Skeletal muscle satellite cell (primary cell): ENCODE measurements at regions not wholly inside any gene's neighbourhood (a gene's known extent, or its start where the extent isn't known, plus 50 kb on each side); places are given as distances from the start of the nearest gene placed in this dataset.

Experiments
- H3K27me3 ChIP-seq: 2 replicates; pipeline ENCODE4 v1.7.0; 2013; ENCODE audit warnings: low read length; ENCODE audit not compliant: control insufficient read depth, insufficient read depth
- H3K36me3 ChIP-seq: 2 replicates; pipeline ENCODE4 v1.7.0; 2013; ENCODE audit warnings: mild to moderate bottlenecking, control low read depth, low read length; ENCODE audit not compliant: insufficient read depth
- H3K4me1 ChIP-seq: 2 replicates; pipeline ENCODE4 v1.7.0; 2013; ENCODE audit warnings: low read length; ENCODE audit not compliant: control insufficient read depth, insufficient read depth
- H3K4me2 ChIP-seq: 2 replicates; pipeline ENCODE4 v1.7.0; 2013; ENCODE audit warnings: mild to moderate bottlenecking, low read length
- H3K4me3 ChIP-seq: 2 replicates; pipeline ENCODE4 v1.7.0; 2013; ENCODE audit warnings: low read length
- H3K9ac ChIP-seq: 2 replicates; pipeline ENCODE4 v1.7.0; 2013; ENCODE audit warnings: mild to moderate bottlenecking, low read depth, low read length, moderate library complexity
- H3K9me3 ChIP-seq: replicated peaks from 2 replicates; pipeline ENCODE4 v1.7.0; 2013; ENCODE audit warnings: mild to moderate bottlenecking, control low read depth, low read length

GRCh38 chr2:67232936-67233335, 164.2 kb upstream of the ETAA1 start:
- no peak overlapping the region for H3K4me3 ChIP-seq
- no peaks in the 10 kb centered on the region for H3K36me3 ChIP-seq
- no peaks in the 10 kb centered on the region for H3K27me3 ChIP-seq
- H3K9me3 ChIP-seq = no peaks in the 10 kb centered on the region
- no peaks in the 10 kb centered on the region for H3K4me1 ChIP-seq
- H3K9ac ChIP-seq = no peak overlapping the region
- no peak overlapping the region for H3K4me2 ChIP-seq

- no peaks in the 10 kb centered on the region for H3K36me3 ChIP-seq
- H3K4me1 ChIP-seq = no peaks in the 10 kb centered on the region
- H3K4me3 ChIP-seq = no peak overlapping the region
- H3K4me2 ChIP-seq = no peak overlapping the region
- no peaks in the 10 kb centered on the region for H3K9me3 ChIP-seq
- no peak overlapping the region for H3K9ac ChIP-seq
- H3K27me3 ChIP-seq = no peaks in the 10 kb centered on the region
These were observed 162.7 kb upstream of the ETAA1 start for GRCh38 chr2:67234440-67234839.

GRCh38 chr2:67237288-67237687, 159.8 kb upstream of the ETAA1 start:
- Histone ChIP-seq H3K4me1 (no peaks in the 10 kb centered on the region), H3K4me3 (no peak overlapping the region), H3K4me2 (no peak overlapping the region), H3K27me3 (no peaks in the 10 kb centered on the region), H3K9ac (no peak overlapping the region), H3K36me3 (no peaks in the 10 kb centered on the region), H3K9me3 (no peaks in the 10 kb centered on the region)

GRCh38 chr2:67240507-67240906, 156.6 kb upstream of the ETAA1 start:
- no peak overlapping the region for H3K4me3 ChIP-seq
- H3K9ac ChIP-seq = no peak overlapping the region
- no peaks in the 10 kb centered on the region for H3K9me3 ChIP-seq
- H3K36me3 ChIP-seq = no peaks in the 10 kb centered on the region
- H3K27me3 ChIP-seq = no peaks in the 10 kb centered on the region
- no peaks in the 10 kb centered on the region for H3K4me1 ChIP-seq
- H3K4me2 ChIP-seq = no peak overlapping the region

GRCh38 chr2:67241453-67241852, 155.7 kb upstream of the ETAA1 start:
- H3K36me3 ChIP-seq = no peaks in the 10 kb centered on the region
- H3K4me3 ChIP-seq = no peak overlapping the region
- no peaks in the 10 kb centered on the region for H3K27me3 ChIP-seq

GRCh38 chr2:67242456-67242855, 154.7 kb upstream of the ETAA1 start:
- Histone ChIP-seq H3K27me3 (no peaks in the 10 kb centered on the region), H3K9me3 (no peaks in the 10 kb centered on the region), H3K4me2 (no peak overlapping the region), H3K36me3 (no peaks in the 10 kb centered on the region), H3K9ac (no peak overlapping the region), H3K4me3 (no peak overlapping the region), H3K4me1 (no peaks in the 10 kb centered on the region)

More at GRCh38 chr2:67241453-67241852, 155.7 kb upstream of the ETAA1 start:
- no peak overlapping the region for H3K4me2 ChIP-seq
- H3K9ac ChIP-seq = no peak overlapping the region
- H3K4me1 ChIP-seq = no peaks in the 10 kb centered on the region
- H3K9me3 ChIP-seq = no peaks in the 10 kb centered on the region

- no peak overlapping the region for H3K4me2 ChIP-seq
- no peaks in the 10 kb centered on the region for H3K4me1 ChIP-seq
- no peaks in the 10 kb centered on the region for H3K36me3 ChIP-seq
- no peak overlapping the region for H3K4me3 ChIP-seq
- H3K9me3 ChIP-seq = no peaks in the 10 kb centered on the region
- H3K9ac ChIP-seq = no peak overlapping the region
- no peaks in the 10 kb centered on the region for H3K27me3 ChIP-seq
These were observed 153.2 kb upstream of the ETAA1 start for GRCh38 chr2:67243919-67244318.

GRCh38 chr2:67246791-67247190, 150.3 kb upstream of the ETAA1 start:
- Histone ChIP-seq H3K27me3 (no peaks in the 10 kb centered on the region), H3K9me3 (no peaks in the 10 kb centered on the region), H3K4me2 (no peak overlapping the region), H3K4me3 (no peak overlapping the region), H3K4me1 (no peaks in the 10 kb centered on the region), H3K36me3 (no peaks in the 10 kb centered on the region), H3K9ac (no peak overlapping the region)

GRCh38 chr2:67251741-67252140, 145.4 kb upstream of the ETAA1 start:
- no peaks in the 10 kb centered on the region for H3K9me3 ChIP-seq
- no peak overlapping the region for H3K4me3 ChIP-seq
- H3K4me1 ChIP-seq = peaks cover 13% of the 10 kb centered on the region
- no peaks in the 10 kb centered on the region for H3K27me3 ChIP-seq
- no peak overlapping the region for H3K9ac ChIP-seq
- no peak overlapping the region for H3K4me2 ChIP-seq
- no peaks in the 10 kb centered on the region for H3K36me3 ChIP-seq

- H3K4me1 ChIP-seq = peaks cover 35% of the 10 kb centered on the region
- no peak overlapping the region for H3K4me3 ChIP-seq
- no peaks in the 10 kb centered on the region for H3K27me3 ChIP-seq
- no peaks in the 10 kb centered on the region for H3K36me3 ChIP-seq
- no peak overlapping the region for H3K9ac ChIP-seq
- H3K4me2 ChIP-seq = no peak overlapping the region
- H3K9me3 ChIP-seq = no peaks in the 10 kb centered on the region
These were observed 141.1 kb upstream of the ETAA1 start for GRCh38 chr2:67255933-67256615.

- Histone ChIP-seq H3K4me3 (no peak overlapping the region), H3K4me2 (no peak overlapping the region), H3K36me3 (no peaks in the 10 kb centered on the region), H3K9me3 (no peaks in the 10 kb centered on the region), H3K27me3 (no peaks in the 10 kb centered on the region), H3K9ac (no peak overlapping the region), H3K4me1 (peaks cover 43% of the 10 kb centered on the region)
These were observed 140.2 kb upstream of the ETAA1 start for GRCh38 chr2:67256892-67257291.

- no peak overlapping the region for H3K9ac ChIP-seq
These were observed 139.0 kb upstream of the ETAA1 start for GRCh38 chr2:67258122-67258521.

More at GRCh38 chr2:67258122-67258521, 139.0 kb upstream of the ETAA1 start:
- Histone ChIP-seq H3K27me3 (no peaks in the 10 kb centered on the region), H3K4me3 (no peak overlapping the region), H3K4me1 (peaks cover 43% of the 10 kb centered on the region), H3K4me2 (no peak overlapping the region), H3K36me3 (no peaks in the 10 kb centered on the region), H3K9me3 (no peaks in the 10 kb centered on the region)
